Testis (tissue), 2 donors: ENCODE measurements at regions not wholly inside any gene's neighbourhood (a gene's known extent, or its start where the extent isn't known, plus 50 kb on each side); places are given as distances from the start of the nearest gene placed in this dataset.

ENCODE experiments used
- DNase-seq: peaks from one replicate; pipeline ENCODE4 v3.0.0-alpha.2; 2019
- H3K27ac ChIP-seq, 2 donors: fragments of 200-600 bp; sonication (generic); one replicate each; pipeline ENCODE4 v1.5.1; 2019
- H3K27me3 ChIP-seq: fragments of 200-600 bp; sonication (generic); one replicate; pipeline ENCODE4 v1.5.1; 2019
- H3K36me3 ChIP-seq: fragments of 200-600 bp; sonication (generic); one replicate; pipeline ENCODE4 v1.5.1; 2017; ENCODE audit warnings: low read depth; ENCODE audit errors: missing control alignments
- H3K4me1 ChIP-seq: fragments of 200-600 bp; sonication (generic); one replicate; pipeline ENCODE4 v1.5.1; 2019
- H3K4me3 ChIP-seq, 2 donors: fragments of 200-600 bp; sonication (generic); one replicate each; pipeline ENCODE4 v1.5.1; 2017 to 2019
- H3K9me3 ChIP-seq: fragments of 200-600 bp; sonication (generic); one replicate; pipeline ENCODE4 v1.5.1; 2017
- CTCF ChIP-seq, 3 experiments: fragments of 450-650 bp in 2 of 3; fragments of 200-600 bp in 1 of 3; sonication (generic) in 1 of 3; IDR thresholded peaks; one replicate each; pipeline ENCODE4 v1.5.1; 2016 to 2019; ENCODE audit warnings: antibody characterized with exemption in 3 of 3, mild to moderate bottlenecking in 2 of 3, moderate library complexity in 1 of 3
- POLR2A ChIP-seq: fragments of 450-650 bp; IDR thresholded peaks from one replicate; pipeline ENCODE4 v1.6.1; 2017; ENCODE audit warnings: antibody characterized with exemption, mild to moderate bottlenecking, moderate library complexity
- WGBS, 2 donors: methylation state at CpG; one replicate each; pipeline ENCODE4 v1.1.5; 2018; 5-methylcytosine and 5-hydroxymethylcytosine counted together
- intact Hi-C: fragments of 100-400 bp; cut with DNase I; formaldehyde crosslinking; loops from one replicate; pipeline ENCODE4 v1.15.1; 2023; ENCODE audit warnings: low total_unique reads

GRCh38 chr10:130812381-130813148, 499.0 kb downstream of the TCERG1L start:
- Histone ChIP-seq H3K27me3 (no peaks in the 10 kb centered on the region), H3K4me3 (no peak overlapping the region), H3K27ac (no peak overlapping the region), H3K36me3 (no peaks in the 10 kb centered on the region), H3K9me3 (no peaks in the 10 kb centered on the region), H3K4me1 (no peaks in the 10 kb centered on the region)
- no peak for TF ChIP-seq POLR2A
- no peak for TF ChIP-seq CTCF (IDR thresholded peaks at IDR 0.05)
- DNase-seq = no peak
- intact Hi-C loops = no loop called here
- 76 to 85% methylated on average over 14 of the region's 14 CpGs for WGBS, 2 donors

- Histone ChIP-seq H3K36me3 (no peaks in the 10 kb centered on the region), H3K4me3 (no peak overlapping the region), H3K27ac (no peak overlapping the region), H3K9me3 (no peaks in the 10 kb centered on the region), H3K4me1 (no peaks in the 10 kb centered on the region), H3K27me3 (no peaks in the 10 kb centered on the region)
- DNase-seq = no peak
- WGBS, 2 donors = 83 to 85% methylated on average over 7 of the region's 7 CpGs
- intact Hi-C loops = no loop called here
- no peak for TF ChIP-seq POLR2A
- no peak for TF ChIP-seq CTCF (IDR thresholded peaks at IDR 0.05)
Measured at GRCh38 chr10:130814610-130815009, 496.9 kb downstream of the TCERG1L start.

- no peaks in the 10 kb centered on the region for H3K36me3 ChIP-seq
- H3K9me3 ChIP-seq = no peaks in the 10 kb centered on the region
- TF ChIP-seq POLR2A (no peak), CTCF (IDR thresholded peaks at IDR 0.05) (no peak)
- H3K4me3 ChIP-seq = no peak overlapping the region
- no peaks in the 10 kb centered on the region for H3K27me3 ChIP-seq
- no peak for DNase-seq
- intact Hi-C loops = no loop called here
- no peaks in the 10 kb centered on the region for H3K4me1 ChIP-seq
- no peak overlapping the region for H3K27ac ChIP-seq
- 80 to 90% methylated on average over 23 of the region's 23 CpGs for WGBS, 2 donors
Measured at GRCh38 chr10:130816116-130816901, 495.2 kb downstream of the TCERG1L start.

- TF ChIP-seq CTCF (IDR thresholded peaks at IDR 0.05) = no peak
- TF ChIP-seq POLR2A = no peak
- intact Hi-C loops = no loop called here
Measured at GRCh38 chr10:130817046-130817624, 494.4 kb downstream of the TCERG1L start.

More at GRCh38 chr10:130817046-130817624, 494.4 kb downstream of the TCERG1L start:
- Histone ChIP-seq H3K4me1 (no peaks in the 10 kb centered on the region), H3K36me3 (no peaks in the 10 kb centered on the region), H3K27ac (no peak overlapping the region), H3K4me3 (no peak overlapping the region), H3K27me3 (no peaks in the 10 kb centered on the region), H3K9me3 (no peaks in the 10 kb centered on the region)
- 88 to 89% methylated on average over 6 to 8 of the region's 8 CpGs for WGBS, 2 donors
- no peak for DNase-seq
